Vagina (tissue), 2 donors: ENCODE measurements at regions not wholly inside any gene's neighbourhood (a gene's known extent, or its start where the extent isn't known, plus 50 kb on each side); places are given as distances from the start of the nearest gene placed in this dataset.

Source experiments
- CTCF ChIP-seq, 3 experiments: fragments of 450-650 bp in 2 of 3; fragments of 200-600 bp in 1 of 3; sonication (generic) in 1 of 3; IDR thresholded peaks; one replicate each; pipeline ENCODE4 v1.5.1; 2017 to 2019; ENCODE audit warnings: antibody characterized with exemption in 3 of 3, mild to moderate bottlenecking in 2 of 3, moderate library complexity in 2 of 3
- POLR2AphosphoS5 ChIP-seq, 2 donors: sonication (generic); formaldehyde crosslinking; IDR thresholded peaks; one replicate each; pipeline ENCODE4 v1.9.0; 2017; ENCODE audit warnings: antibody characterized with exemption in 2 of 2, mild to moderate bottlenecking in 2 of 2, low read depth in 1 of 2; ENCODE audit not compliant: insufficient read depth in 1 of 2

GRCh38 chr3:124178531-124178930 lies 186.6 kb upstream of the ROPN1 start:
- TF ChIP-seq POLR2AphosphoS5 (IDR thresholded peaks at IDR 0.05; ENCODE audit: insufficient read depth in 1 of 2, low read depth in 1 of 2) (no peak), CTCF (IDR thresholded peaks at IDR 0.05) (no peak)
